HG02759 (cell line): ENCODE measurements at regions not wholly inside any gene's neighbourhood (a gene's known extent, or its start where the extent isn't known, plus 50 kb on each side); places are given as distances from the start of the nearest gene placed in this dataset.

Experiments
- ATAC-seq: cut with Tn5 transposase; IDR thresholded peaks from one replicate; pipeline ENCODE4 v1.9.1; 2021; ENCODE audit warnings: mild to moderate bottlenecking, moderate library complexity; ENCODE audit not compliant: unreplicated experiment

DNA sequence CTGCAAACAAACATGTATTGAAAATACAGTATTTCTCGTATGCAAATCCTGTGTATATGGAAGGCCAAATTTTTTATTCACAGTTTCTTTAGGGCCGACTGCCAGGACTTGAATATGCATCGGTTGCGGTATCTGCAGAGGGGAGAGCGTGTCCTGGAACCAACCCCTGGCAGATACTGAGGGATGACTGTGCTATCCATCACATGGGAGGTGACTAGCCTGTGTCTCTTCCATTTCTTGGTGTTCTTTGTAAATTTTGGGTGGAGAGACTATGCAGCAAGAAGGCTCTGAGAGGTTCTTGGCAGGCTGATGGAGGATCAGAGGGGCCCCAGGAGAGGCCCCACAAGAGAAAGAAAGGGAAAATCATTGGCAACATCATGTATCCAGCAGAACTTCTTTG is 384.3 kb downstream of the YTHDC2 start:
- ATAC-seq = no peak

DNA sequence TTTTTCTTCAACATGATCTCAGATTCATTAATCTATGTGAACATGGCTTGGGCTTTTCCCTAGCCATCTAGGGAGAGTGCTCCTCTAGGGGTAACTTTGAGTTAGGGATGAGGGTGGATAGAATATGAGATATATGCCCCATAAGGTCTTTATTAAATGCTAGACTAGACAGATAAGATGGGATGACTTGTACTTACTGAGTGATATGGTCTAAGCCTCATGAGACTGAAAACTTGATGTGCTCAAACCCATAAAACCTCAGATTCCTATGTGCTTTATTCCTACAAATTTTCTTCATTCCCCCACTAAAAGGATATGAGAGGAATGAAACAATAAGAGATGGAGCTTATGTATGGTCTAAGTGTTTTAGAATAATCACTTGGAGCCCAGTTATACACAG is 386.6 kb downstream of the YTHDC2 start:
- ATAC-seq = no peak

DNA sequence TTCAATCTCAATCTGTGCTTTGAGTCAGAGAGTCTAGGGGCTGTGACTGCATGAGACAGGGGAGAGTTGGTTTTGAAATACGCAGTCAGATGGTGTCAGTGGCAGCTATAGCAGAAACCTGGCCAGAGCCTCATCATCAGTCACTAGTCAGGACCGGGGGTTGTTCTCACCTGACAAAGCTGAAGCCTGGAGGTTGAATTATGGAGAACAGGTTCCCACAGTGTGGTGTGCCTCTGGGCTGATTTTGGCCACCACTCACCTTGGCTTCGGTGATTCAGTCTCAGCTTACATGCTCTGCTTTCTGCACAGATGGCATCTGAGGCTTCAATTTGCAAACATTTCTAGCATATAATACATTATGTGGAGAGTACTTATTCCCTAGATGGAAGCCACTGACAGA is 387.3 kb downstream of the YTHDC2 start:
- ATAC-seq = no peak

DNA sequence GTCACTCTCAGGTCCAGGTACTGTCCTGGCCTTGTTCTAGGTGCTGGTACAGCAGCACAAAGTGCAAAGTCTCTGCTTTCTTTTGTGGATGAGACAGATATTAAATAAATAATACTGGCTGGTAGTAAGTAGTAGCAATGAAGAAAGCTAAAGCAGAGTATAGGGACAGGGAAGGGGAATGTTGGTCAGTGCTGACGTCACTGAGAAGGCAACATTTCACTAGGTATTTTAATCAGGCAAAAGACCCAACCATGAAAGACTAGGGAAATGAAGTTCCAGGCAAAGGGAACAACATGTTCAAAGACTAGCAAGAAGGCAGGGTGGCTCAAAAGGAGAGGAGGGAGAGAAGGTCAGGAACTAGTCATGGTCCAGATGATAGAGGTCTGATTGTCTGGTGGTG is 388.2 kb downstream of the YTHDC2 start:
- ATAC-seq = no peak

DNA sequence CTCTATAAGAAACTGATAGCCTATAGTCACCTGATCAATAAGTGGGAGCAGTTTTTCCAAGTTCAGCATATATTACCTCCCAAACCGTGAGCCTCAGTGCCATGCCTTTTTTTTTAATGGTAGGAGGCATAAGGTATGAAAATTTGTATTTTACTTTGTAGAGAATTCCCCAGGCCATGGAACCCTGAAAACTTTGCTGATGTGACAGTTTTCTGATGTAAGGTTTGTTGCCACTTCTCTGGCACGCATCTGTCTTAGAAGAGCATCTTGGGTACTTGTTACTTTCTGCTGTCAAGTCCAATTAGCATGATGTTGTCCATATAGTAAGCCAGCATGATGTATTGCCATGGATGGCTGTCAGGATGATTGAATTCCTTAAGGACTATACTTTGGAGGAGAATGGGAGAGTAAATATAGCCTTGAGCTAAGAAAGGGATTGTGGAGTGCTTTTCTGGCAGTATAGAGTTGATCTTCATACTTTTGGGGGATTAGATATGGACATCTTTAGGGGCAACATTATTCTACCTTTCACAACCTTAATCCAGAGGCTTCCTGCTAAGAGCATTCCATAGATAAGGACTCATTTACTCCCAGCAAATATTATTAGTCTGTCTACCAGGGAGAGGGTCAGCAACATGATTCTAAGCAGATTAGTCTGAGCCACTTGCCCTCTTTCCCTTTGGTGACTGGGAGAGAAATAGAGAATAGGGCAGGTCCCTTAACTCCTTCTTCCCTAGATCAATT is 389.6 kb downstream of the YTHDC2 start:
- no peak for ATAC-seq

DNA sequence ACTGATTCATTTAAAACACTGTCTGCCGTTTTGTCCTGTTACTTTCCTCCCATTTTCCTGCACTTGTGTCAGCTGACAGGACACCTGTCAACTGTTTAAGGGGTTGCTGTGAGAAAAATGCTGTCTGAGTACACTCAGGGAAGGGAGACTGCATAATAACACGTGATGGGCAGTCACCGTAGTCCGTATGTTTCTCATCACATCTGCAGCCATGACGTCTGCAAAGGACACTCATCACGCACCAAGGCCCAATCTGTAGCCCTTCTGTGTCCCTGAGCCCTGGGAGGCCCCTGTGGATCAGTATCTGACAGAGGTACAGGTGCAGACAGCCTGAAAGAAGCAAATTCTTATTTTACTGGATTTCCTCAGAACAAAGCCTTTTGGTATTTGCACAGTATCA is 396.3 kb downstream of the YTHDC2 start:
- no peak for ATAC-seq

DNA sequence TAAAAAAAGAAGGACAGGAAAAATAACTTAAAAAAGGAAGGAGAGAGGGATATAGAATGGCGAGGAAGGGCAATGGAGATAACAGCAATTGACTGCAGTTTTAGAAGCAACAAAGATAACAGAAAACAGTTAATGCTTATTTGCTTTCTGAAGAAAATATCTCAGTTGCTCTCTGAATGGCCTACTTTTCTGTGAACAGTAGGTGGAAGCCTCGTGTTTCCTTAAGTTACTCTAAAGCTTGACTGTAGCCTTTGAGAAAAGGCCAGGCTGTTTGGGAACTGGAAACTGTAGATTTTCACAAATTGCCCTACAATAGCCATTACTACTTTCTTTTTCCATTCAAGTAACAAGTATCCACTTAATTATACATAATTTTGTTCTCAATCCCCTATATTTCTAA is 404.5 kb downstream of the YTHDC2 start:
- no peak for ATAC-seq

DNA sequence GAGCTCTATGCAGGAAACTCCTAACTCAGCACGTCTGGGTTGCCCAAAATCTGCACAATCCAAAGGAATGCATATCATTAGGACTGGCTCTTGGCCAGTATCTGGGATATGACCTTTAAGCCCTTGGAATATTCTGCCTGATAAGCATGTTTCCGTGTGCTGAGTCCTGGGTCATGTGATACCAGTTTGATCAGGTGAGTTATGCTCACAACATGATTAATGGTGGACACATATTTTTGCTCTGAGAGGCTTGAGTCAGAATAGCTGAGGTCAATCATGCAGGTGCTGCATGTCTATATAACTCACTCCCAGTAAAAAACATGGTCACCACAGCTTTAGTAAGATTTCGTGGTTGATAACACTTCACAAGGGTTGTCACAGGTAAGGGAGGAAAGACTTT is 408.8 kb downstream of the YTHDC2 start:
- ATAC-seq = no peak

DNA sequence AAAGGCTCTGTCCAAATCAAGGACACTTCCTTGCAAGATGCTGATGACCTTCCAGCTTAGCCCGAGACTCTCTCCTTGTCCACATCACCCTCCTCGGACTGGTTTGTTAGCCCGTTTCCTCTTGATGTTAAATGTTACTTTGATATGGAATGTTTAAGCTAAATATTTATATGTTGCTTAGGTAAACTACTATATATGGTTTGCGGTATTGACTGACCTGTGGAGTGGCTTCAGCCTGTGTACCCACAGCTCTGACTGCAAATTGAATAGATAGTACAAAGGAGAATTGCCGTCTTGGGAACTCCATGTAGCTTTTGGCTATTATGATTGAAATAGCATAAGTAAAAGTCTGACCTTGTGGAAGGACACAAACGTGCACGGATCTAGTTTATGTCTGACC is 422.0 kb downstream of the YTHDC2 start:
- no peak for ATAC-seq

DNA sequence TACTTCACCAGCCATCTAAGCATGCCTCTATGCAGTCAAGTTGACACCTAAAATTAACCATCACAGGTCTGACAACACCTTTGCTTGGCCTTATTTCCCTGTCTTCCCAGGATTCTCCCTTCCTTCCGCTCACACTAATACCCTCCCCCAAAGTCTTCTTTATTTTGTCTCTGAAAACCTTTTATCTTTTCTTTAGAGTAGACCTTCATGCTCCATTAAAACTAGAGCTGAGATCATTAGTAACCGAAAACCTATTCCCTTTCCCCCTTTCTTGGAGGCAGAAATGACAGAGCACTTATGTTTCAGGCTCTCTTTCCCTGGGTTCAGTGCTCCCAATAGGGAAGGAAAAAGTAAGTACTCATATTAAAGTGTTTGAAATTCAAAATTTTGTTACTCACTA is 423.8 kb downstream of the YTHDC2 start:
- ATAC-seq = no peak

DNA sequence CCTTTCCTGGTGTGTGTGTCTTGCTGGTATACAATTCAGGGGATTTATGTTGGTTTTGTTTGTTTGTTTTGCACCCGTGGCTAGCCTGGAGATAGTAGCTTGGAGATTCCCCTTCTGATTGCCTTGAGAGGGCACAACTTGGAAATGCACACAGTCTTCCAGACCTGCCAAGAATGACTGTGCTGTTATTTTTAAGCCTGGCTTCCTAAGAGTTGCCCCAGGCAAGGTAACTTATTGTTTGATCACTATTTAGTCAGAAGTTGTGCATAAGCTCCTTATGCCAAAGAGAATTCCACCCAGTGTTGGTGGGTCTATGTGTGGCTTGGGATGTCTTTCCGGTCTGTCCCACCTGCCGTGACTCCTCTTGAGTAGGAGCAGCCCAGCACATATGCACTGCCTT is 421.9 kb upstream of the KCNN2 start:
- ATAC-seq = no peak

DNA sequence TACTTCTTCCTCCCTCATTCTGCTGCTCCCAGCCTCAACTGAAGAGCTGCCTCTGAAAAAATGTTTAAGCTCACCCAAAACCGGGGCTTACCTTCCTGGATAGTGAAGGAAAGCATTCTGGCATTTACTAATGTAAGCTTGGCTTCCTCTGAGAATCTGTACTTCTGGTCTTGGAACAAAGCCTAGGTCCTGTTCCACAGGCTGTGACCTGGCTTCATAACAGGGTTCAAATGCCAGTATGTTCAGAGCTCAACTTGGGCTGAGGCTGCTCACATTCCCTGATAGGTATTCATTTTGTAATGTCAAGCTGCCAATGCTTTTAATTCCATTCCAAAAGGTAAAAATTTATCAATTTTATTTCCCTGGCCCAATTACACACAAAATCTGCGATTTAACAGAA is 411.7 kb upstream of the KCNN2 start:
- ATAC-seq = no peak

DNA sequence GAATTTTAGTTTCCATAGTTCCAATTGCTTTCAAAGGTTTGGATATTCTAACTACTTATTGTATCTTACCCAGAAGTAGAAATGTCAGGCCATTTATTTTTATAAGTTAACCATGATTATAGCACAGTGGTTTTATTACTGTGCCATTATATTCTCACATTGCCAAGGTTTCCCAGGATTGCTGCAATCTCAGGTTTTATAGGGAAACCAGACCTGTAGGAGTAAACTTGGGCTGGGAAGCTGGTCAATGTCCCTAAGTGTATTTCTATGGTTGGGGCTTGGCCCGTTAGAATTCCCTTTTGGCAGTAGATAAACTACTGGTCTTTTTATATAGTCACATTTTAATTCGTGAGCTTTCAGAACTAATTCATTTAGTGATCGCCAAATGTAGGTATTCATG is 396.6 kb upstream of the KCNN2 start:
- ATAC-seq = no peak

DNA sequence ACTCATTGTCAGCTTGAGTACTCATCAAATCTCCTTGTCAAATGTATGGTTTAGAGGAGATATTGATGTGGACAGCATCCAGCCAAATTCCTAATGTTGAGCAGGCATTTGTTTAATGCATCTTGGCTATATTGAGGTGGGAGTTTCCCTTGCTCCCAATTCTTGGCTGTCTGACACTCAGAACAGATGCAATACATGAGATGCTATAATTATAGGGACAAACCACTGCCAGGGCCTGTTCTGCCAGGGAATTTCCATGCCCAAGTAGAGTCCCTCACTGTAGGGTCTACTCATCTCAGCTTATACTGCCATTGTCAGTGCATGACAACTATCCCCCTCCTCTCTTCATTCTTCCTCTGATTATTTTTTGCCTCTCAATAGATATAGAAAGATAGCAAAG is 392.0 kb upstream of the KCNN2 start:
- no peak for ATAC-seq

DNA sequence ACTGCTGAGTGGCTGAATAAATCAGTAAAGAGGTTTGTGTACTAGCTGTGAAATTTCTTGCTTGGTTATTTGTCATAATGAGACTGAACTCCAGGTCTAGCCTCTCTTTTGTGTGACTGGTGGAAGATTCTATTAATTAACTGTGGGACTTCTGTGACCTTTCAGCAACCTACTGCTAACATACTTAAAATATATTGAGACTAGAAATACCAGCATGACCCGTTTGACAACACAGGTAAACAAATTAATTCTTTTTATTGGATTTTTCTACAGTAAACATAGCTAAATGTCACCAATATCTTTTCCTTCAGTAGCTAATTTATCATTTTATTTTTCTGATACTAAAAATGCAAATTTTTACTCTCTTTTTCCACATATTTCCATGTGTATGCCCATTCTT is 390.4 kb upstream of the KCNN2 start:
- ATAC-seq = no peak

DNA sequence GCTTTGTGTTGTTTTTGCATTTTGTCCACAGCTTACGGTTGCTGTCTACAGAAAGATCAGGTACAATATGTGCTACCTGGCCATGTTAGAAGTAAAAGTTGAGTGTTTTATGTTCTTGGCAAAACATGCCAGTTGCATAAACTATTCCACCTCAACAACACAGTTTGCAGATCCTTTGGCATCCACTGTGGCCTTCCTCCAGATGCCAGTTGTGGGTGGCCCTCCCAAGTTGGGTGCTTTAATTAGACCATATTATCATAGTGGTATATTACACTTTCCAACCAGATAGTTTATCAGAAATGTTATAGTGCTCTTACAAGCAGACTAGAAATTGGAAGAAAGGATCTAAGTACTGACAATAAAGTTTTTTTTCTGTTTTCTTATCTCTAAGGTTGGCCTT is 386.9 kb upstream of the KCNN2 start:
- ATAC-seq = no peak

DNA sequence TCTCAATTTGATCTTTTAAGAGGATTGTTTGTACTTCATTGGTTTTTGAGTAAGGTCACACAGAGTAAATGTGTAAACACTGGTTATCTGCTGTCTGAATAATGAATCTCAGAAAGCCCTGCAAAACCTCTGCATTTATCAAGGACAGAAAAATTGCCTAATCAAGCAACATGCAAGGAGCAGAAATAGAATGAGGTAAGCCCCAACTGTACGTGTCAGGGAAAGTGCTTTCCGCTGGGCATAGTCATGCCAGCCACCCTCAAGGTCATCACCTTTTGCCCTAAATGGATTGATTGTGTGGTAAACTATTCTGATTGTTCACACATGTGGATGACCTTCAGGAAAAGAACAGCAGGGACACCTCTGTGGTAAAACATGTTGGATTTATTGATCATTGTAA is 376.9 kb upstream of the KCNN2 start:
- ATAC-seq = no peak

DNA sequence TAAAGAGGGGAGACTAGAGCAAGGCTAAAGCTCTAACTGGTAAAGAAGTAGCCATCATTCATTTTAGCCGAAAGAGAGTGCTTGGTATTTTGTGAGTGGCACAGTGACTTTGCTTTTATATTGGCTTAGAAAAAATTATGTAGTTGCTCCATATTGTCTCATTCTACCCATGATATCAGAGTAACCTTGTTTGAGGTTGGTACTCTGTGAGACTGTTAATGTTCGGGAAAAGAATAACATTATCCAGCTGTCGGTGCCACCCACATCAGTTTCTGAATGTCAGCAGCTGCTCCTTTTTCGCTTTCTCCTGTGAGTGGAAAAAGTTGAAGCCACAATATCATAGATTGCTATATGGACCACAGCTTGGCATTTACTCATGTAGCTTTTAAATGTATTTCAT is 376.4 kb upstream of the KCNN2 start:
- no peak for ATAC-seq

DNA sequence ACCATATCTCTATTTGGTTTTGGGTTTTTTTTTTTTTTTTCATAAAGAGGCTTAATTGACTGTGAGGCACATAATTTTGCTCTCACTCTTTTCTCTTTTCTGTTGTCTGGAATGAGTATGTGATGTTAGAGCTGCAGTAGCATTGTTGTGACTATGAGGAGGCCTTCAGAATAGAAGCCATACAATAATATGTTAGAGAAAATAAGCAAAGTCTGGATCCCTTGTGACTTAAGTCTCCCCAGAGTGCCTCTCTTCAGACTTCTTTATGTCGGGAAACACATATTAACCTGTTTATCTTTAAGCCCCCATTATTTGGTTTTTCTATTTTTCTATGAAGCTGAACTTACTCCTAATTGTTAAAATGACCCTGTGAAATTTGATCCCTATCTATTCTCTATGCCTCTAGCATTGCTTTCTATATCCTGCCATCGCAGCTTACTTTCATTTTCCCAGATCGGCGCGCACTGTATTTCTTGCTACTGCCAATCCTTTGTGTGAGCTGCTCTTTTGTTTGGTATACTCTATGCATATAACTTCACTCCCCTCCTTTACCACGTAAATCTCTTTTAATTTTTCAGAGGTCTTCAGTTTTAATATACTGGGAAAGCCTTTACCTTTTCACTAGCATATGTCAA is 372.5 kb upstream of the KCNN2 start:
- no peak for ATAC-seq

DNA sequence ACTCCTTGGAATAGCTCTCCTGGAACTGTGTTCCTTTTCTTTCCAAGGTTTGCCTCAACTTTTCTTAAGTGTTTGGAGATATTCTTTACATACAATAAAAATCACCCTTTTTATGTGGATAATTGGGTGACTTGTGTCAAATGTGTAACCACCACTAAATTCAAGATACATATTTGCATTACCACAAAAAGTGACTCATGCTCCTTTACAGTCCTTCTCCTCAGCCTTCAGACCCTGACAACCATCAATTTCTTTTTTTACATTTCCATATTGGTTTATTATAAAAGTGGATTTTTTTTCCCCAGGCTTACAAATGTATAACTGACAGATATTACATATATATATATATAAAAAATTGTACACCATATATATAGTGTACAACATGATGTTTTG is 372.0 kb upstream of the KCNN2 start:
- no peak for ATAC-seq

DNA sequence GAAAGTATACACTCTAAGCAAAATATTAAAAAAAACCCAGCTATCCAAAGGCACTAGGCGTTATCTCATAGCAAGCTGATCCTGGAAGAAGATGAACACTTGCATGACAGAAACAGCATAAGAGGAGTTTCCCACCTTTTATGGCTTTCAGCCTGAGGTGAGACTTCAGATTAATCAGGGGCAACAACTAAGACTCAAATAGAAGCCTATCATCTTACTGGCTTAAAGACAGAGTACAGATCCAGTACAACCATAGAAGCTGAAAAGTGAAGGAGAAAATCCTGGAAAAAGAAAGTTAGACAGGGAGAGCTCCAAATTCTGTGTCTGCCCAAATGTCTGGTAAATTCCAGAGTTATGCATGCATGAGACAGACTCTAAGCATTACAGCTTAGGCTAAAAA is 360.8 kb upstream of the KCNN2 start:
- ATAC-seq = no peak

DNA sequence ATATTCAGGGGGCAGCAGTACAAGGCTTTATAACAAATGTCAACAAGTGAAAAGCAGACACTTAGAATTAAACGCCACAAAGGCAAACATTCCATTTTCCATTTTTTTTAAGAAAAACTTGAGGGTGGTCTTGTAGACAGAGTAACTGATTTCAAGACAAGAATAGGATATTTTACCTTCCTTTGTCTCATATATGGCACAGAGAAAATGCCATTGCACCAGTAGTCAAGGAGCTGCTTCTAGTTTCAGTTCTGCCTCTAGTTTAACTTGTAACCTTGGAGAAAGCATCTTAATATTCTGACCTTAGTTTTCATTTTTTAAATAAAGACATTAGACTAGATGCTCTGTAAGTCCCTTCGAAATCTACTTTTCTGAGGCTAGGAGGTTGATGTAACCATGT is 355.3 kb upstream of the KCNN2 start:
- no peak for ATAC-seq

DNA sequence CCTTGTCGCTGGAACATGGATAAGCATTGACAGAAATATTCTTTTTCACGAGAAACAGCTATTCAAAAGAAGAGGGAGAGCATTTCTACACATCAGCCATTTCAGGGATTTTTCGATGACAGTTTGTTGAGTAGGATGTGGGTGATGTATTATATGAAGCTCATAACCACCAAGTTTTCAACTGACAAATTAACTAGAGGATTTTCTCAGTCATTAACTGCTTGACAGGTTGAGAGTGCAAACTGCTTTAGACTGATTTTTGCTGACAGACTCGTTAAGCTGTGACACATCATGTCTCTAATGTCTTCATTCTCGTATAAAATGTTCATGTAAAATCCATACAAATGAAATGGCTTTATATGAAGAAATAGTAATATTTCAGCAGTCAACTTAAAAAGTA is 354.2 kb upstream of the KCNN2 start:
- ATAC-seq = no peak
